Inflammatory macrophage treated with lipopolysaccharide for 4 hours (primary cell): ENCODE measurements at regions not wholly inside any gene's neighbourhood (a gene's known extent, or its start where the extent isn't known, plus 50 kb on each side); places are given as distances from the start of the nearest gene placed in this dataset.
"Not testable (repeated sequence)": the region's sequence is repeated elsewhere in the genome, so short reads cannot be mapped to it uniquely, and the experiment has no call there.

ENCODE experiments used
- DNase-seq: peaks from one replicate; pipeline ENCODE4 v3.0.0-alpha.2; 2020

DNA sequence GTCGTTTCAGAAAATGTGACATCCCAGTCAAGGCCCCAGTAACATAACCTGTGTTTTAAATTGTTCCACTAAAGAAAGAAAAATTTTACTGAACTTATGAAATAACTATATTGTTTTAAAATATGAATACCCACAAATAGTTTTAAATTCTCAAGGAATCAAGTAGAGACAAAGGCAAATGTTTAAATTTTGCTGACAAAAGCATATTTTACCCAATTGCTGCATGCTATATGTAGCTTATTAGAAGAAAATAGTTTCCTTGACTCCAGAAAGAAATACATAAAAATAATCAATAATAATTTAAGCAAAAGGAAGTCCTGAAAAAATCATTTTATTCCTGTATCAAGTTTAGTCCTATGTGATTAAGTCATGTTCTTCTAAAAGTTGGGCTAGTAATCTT, 481.3 kb upstream of the ADGRL3 start:
- no peak for DNase-seq

DNA sequence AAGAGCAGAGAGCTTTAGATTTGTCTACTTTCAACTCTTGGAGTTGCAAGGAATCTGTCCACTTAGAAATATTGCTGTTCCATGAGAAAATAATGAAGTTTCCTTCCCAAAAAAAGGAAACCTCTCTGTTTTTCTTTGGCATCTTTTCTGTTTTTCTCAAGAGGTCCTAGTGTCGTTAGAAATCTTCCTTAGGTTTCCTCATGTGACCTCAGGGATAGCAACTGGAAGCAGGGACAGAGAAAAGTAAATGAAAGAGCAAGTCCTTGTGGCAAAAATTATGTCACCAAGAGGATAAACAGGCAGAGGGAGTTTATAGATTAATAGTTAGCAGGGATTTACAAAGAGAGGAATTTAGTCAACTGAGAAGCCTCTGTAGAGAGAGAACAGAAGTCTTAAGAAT, 478.4 kb upstream of the ADGRL3 start:
- DNase-seq, result no peak

DNA sequence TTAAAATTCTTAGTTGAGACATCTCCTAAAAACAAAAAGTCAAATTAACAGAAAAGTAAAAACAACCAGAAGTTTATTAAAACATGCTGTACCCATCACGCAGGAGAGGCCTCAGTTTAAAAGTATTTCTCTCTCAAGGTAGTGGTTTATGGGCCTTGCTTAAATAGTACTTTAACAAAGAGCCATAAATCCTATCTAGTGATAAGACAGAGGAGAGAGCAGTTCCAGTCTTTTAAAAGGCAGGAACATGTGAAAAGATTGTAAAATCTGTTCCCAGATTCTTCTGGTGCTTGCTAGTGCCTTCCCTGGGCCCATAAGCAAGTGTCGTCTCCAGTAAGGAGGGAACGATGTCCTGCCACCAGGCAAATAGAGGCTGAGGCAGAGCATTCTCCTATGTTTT, 476.3 kb upstream of the ADGRL3 start:
- DNase-seq, result no peak

DNA sequence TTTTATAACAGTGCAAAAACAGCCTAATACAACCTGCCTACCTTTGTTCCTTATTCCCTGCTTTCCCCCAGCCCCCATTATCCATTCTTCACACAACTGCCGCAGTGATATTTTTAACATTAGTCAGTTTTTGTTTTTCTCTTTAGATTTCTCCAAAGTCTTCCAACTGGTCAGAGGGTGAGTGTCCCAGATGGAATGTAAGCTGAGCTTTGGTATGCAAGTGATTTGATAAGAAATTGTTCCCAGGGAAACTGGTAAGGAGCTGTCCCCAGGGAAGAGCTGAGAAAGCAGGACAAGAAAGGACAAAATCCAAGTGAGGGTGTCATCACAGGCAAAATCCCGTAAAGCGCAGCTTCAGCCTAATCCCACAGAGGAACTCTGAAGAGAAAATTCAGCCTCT, 475.5 kb upstream of the ADGRL3 start:
- DNase-seq, result no peak

DNA sequence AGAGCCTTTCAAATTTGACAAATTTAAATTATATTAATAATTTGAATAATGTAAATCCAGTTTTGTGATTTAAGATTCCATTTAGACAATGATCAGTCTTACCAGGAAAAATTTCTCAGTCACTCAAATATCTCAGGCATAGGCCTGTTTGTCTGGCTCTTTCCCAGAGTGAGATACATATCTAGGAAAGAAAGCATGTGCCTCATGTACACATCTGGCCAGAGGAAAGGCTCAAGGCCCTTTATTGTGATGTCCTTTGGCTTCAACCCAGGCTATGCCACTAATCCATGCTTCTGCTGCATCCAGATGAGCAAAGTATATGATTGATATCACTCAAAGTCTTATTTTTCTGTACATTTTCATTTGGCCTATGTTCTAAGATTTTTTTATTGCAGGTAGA, 473.3 kb upstream of the ADGRL3 start:
- DNase-seq, result no peak

DNA sequence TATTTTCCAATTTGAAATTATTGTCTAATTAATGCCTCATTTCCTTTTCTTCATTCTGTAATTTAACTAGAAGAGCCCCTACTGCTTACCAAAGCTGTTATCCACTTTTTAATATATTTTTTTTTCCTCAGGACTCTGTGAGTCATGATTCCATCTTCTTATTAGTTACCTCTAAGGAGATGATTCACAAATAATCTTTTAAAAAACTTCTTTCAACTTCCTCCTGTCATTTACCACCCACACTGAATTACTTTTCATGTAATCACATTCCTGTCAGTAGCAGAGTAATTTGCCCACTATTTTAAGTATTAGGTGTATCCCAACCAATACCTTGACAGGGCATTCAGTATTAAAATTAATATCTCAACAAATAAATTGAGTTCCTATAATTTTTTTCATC, 470.9 kb upstream of the ADGRL3 start:
- DNase-seq, result no peak

DNA sequence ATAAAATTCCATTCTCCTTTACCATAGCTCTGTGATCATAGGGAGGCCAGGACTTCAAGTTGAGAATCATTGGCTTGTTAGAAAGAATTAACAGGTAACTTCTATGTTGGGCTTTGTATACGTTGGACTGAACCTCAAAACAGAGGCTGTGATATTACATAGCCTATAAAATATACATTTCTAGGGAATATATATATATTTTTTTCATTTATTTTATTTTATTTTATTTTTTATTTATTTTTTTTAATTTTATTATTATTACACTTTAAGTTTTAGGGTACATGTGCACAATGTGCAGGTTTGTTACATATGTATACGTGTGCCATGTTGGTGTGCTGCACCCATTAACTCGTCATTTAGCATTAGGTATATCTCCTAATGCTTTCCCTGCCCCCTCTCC, 470.4 kb upstream of the ADGRL3 start:
- not testable (repeated sequence) for DNase-seq

DNA sequence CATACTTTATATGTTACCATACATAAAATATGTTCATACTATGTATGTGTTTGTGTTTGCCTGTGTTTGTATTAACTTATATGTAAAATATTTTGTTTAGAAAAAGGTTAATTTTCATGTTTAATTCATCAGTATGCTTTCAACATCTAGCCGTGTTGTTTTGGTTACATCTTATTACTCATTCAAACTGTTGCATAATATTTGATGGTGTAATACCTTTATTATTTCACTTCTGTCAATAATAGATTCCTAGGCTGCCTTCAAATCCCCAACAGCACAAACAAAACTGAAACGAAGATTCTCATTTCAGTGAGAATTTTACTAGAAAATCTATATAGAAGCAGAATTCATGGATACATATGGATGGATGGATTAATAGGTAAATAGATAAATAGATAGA, 462.3 kb upstream of the ADGRL3 start:
- no peak for DNase-seq

DNA sequence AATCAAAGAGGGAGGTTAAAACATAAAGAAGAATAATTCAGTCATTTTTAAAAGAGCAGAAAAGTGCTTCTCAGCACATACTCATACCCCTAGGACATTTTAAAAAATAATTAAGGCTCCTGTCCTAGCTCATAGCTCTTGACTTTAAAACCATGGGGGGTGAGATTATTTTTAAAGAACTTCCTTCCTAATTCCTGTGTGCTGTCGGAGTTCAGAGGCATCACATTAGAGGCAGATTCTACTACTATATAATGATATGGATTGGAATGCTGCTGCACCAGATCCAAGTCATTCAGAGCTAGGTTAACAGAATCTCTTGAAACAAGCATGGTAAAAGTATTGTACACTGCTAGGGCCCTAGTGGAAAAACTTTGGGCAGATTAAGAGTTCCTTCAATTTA, 456.5 kb upstream of the ADGRL3 start:
- DNase-seq, result no peak

DNA sequence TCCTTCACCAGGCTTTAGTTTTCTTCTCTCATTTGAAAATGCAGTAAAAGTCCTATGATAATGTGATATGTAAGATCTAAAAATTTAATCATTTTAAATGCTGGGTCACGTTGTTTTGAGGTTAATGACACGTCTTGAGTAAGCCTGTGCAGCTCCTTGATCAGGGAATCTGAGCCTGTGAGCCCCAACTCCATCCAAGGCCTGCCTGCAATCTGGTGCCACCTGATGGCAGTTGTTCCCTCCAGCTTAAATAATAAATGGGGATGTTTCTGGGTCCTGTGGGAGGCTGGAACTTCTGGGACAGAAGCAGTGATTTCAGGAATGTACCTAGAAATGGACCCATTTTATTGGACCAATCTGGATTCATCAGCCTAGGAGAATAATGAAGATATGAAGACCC, 455.4 kb upstream of the ADGRL3 start:
- DNase-seq, result no peak

DNA sequence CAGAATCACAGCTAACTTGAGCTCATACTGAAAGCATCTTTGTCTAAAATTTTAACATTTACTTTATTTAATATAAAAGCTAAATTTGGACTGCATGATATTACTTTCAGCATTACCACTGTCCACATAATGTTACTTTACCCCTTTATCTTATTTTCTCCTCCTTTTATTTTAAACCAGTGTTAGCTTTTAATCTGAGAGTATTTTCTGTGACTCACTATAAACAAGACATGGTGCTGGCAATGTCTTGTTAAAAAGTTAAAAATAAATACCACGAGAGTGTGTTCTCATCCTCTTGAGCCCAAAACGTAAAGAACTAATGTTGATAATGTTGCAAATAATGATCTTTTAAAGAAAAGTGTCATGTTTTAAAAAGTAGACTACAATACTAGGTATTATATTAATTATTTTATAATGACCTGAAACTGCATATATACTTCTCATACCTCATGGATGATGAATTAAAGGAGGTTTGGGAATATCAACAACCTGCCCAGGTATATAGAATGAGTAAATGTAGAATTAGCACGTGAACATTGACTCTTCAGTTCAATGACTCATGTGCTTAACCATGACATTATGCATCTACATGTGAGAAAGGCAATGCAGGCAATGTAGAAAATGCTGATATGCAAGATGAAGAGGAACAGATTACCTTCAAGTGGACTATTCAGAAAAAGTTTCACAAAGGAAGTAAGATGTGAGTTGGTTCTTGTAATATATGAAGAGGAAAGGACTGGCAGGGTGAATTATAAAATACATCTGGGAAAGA, 454.1 kb upstream of the ADGRL3 start:
- DNase-seq, result no peak

DNA sequence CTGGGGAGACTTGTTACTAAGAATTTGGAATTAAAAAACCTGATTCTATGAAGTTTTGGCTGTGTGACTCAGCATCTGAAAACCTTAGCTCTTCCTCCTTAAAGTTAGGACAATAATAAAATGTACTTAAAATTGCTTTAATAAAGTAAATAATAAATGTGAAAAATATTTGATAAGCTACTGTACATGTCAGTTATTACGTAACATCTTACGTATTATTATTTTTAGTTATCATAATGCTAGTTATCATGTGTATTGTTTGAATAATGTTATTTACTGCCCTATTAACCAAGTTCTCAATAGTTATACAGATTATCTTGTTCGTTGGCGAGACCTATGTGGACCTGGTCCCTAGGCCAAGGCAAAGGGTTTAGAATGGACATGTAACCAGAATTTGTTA, 449.2 kb upstream of the ADGRL3 start:
- DNase-seq, result no peak

DNA sequence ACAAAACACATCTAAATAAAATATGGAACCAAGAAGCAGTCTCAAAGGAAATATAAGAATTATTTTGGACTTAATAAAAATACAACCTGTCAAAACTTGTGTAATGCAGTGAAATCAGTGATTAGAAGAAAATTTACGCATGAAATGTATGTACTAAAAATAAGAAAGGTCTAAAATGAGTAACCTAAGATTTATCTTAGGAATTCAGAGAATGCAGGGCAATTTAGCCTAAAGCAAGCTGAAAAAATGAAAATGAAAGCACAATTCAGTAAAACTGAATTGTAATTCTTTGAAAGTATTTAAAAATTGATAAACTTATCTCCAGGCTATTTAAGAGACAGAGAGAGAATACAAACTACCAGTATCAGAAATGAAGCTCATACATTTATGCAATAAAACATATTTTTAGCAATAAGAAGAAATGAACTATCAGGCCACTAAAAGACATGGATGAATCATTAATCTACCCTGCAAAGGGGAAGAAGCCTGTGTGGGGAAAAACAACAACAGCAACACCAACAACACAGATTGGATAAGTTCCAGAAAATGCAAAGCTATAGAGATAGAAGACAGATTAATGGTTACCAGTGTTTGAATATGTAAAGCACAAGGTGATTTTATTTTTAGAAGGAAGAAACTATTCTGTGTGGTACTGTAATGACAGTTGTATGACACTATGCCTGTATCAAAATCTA, 442.0 kb upstream of the ADGRL3 start:
- DNase-seq, result no peak

DNA sequence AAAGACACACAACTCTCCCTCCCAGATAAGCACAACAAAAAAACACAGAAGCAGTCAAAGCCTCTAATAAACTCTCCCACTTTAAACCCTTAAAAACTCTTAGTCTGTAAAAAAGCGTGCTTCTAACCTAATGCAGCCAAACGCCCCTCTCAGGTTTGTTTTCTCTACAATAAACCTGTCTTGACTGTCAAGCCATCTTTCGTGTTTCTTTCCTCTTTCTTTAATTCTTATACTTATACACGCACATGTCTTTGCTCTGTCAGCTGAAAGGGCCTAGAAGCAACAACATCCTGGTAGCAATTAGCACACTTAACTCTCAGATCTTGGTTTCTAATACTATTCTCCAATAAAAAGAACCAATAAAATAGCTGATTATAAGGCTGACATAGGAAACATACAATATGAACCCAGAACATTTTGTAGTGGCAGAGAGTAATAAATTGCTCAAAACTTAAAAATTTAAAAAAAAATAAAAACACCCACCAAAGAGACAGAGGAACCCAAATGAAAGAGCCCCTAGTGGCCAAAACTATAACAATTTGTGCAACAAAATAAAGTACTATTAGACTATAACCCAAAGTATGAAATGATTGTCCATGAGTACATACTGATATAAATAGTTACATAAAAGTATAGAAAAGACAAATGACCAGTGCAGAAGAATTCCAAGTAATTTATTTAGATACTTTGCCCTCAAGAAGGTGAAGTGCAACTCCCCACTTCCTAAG, 440.4 kb upstream of the ADGRL3 start:
- no peak for DNase-seq

DNA sequence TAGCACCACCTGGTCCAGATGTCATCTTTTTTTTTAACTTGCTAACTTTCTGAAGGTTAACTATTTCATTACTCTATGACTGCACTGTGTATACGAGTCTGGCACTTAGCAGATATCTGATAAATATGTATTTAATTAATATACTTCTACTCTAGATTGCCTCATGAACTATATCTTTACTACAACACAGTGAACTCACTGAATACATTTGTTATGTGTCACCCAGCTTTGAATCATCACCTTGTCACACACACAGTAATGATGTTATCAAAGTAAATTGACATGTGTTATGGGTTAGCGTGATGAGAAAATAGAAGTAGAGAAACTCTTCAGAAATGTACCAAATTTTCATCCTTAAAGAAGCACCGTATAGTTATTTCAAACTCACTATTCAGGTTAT, 419.3 kb upstream of the ADGRL3 start:
- DNase-seq, result no peak

DNA sequence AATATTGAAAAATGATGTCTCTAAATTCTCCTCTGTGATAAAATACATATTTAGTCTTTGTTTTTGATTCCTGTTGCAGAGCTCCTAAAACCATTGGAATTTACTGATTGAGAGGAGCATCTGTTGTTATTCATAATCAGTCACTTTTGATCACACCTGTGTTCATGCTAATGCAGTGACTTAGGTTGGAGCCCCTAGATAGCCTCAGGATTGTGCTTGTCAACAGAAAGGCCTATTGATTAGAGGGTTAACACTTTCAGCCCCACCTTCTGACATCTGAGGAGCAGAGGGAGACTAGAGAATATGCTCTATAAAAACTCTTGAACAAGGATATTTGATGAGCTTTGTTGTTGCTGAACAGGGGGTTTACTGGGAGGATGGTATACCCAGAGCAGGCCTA, 409.5 kb upstream of the ADGRL3 start:
- DNase-seq, result no peak

DNA sequence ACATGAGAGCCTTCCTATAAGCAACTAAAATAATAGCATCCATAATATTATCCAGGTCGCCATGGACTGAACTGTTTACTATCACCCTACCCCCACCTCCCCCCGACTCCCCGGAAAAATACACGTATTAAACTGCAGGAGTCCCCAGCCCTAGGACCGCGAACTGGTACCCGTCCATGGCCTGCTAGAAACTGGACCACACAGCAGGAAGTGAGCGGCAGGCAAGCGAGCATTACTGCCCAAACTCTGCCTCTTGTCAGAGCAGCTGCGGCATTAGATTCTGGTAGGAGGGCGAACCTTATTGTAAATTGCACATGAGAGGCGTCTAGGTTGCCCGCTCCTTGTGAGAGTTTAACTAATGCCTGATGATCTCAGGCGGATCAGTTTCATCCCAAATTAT, 405.8 kb upstream of the ADGRL3 start:
- no peak for DNase-seq

DNA sequence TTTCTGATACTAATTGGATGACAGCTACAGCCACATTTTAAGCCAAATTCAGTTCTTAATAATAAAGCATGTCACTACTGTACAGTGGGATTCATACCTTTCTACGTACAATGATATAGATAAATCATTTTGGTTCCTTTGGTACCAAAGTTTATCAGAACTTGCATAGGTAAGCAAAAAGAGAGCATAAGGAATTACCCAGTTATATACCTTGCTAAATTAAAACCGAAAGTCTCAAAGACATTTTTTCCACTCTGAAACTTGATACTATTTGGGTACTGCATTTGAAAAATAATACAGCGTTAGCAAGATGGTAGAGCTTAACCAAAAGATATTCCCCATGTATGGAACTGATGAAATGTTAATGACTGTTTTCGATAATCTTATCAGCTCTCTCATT, 400.9 kb upstream of the ADGRL3 start:
- no peak for DNase-seq

DNA sequence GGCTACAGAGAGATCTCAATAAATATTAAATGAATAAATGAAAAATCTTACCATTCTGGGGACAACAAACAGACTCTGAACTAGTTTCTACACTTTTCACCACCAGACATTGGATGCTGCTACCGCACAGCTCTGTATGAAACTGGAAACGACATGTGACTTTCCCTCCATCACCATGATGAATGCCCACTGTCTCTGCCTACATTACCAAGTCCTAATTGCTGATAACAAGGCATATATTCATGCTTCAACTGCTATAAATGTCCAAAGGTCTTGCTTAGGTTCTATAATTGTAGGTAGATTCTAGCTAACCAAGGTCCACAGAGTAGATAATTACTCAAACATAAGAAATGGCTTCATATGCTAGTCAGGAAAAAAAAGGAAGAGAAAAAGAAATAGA, 399.4 kb upstream of the ADGRL3 start:
- no peak for DNase-seq

DNA sequence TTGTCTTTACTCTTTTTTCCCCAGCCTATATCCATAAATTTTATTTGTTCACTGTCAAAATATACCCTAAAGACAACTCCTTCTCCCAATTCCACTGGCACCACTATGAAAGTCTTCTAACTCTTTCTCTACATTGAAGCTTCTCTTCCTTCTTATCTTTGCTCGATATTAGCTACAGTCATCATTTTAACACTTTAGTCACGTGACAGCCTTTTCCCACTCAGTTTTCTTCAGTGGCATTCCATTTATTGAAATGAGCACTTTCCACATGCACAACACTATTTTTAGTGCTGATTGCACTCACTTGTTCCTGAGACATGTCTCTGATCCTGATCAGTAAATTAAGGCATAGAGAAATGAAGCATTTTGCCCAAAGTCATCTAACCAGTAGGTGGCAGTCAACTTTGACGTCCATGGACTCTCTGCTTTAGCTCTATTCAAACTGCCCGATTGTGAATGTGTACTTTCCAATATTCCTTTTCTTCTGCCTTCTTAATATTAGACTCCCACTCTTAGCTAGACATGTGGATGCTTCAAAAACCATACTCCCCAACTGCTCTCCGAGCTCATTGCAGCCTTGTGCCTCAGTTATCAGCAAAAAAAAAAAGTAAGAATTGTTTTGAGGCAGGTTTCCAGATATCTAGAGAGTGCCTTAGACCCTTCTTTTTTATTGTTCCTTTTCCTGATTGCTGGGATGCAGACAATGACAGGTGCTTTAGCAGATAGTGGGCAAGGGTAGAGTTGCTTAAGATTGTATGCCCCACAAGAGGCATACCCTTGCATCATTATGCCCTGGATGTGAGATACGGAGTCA, 394.4 kb upstream of the ADGRL3 start:
- peak; percentile 18 for DNase-seq

DNA sequence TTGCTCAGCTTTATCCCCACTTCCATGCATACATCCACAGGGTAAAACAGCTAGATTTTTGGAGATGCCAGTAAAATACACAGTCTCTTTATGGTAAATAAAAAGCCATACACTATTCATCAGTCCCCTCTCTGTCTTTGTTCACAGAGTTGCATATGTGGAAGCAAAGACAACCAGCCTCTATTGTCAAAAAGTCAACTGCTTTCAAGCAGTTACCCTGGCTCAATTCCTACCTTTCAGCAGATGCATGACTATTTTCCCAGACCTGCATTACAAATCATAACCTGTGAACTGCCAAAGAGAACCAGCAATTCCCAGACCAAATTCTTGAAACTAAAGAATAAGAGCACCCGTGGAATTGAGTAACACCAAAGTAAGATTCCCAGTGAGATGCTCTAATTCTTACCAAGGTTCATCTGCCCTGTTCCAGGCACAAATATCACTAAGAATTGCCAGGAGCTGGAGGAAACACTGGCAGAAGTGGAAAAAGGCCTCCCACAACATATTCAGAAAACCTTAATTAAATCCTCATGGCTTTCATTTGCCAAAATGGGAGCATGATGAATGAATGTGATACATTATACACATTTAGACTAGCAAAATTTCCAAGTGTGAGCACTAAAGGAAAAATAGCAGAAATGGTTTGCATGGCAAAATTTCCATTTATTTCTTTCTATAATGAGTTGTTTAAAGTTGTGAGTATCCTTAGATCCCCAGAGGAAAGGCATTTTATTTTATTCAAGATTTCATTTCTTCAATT, 391.2 kb upstream of the ADGRL3 start:
- DNase-seq, result no peak

DNA sequence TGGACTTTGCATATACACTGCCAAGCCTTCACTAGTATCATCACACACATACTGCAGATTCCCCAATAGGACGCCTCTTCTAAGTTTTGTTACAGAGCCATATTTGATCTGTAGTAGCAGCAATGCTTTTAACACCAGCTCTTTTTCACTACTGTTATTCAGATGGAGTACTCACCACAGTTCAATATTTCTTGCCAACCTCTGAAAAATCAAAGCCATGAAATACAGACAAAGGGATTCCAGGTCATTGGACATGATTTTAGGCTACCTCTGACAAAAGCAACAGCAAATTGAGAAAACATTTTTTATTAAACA, 390.7 kb upstream of the ADGRL3 start:
- no peak for DNase-seq

DNA sequence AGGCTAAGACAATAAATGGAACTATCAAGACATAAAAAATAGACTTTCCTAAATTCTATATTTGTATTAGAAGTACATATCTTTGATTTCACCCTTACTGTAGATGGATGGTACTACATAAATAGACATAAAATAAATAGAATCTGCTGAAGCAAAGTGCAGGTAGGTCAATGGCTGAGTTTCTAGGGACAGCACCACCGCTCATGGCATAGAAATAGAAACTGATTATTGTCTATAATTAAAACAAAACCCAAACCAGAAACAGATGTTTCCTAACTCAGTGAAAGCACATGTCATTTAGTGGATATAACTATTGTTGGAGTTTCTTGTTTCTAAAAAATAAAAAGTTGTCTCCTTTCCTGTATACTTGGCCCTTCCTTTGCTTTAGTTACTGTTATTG, 387.3 kb upstream of the ADGRL3 start:
- no peak for DNase-seq
